Endodermal cell (in vitro differentiated cells): ENCODE measurements at regions not wholly inside any gene's neighbourhood (a gene's known extent, or its start where the extent isn't known, plus 50 kb on each side); places are given as distances from the start of the nearest gene placed in this dataset.

ENCODE experiments used
- DNase-seq: peaks from one replicate; pipeline ENCODE4 v3.0.0-alpha.2; 2017
- H3K27ac ChIP-seq: 2 replicates; pipeline ENCODE4 v1.5.1; 2013; ENCODE audit warnings: mild to moderate bottlenecking, low read depth, low read length, moderate library complexity
- H3K27me3 ChIP-seq: 2 replicates; pipeline ENCODE4 v1.6.1; 2013; ENCODE audit warnings: mild to moderate bottlenecking, low read length, moderate library complexity; ENCODE audit not compliant: insufficient read depth, control insufficient read depth, poor library complexity, severe bottlenecking
- H3K36me3 ChIP-seq: 2 replicates; pipeline ENCODE4 v1.7.0; 2013; ENCODE audit warnings: mild to moderate bottlenecking, low read length, moderate library complexity; ENCODE audit not compliant: control insufficient read depth, insufficient read depth
- H3K4me1 ChIP-seq: one replicate; pipeline ENCODE4 v1.7.0; 2013; ENCODE audit warnings: low read length; ENCODE audit not compliant: control insufficient read depth, insufficient read depth
- H3K4me3 ChIP-seq: 2 replicates; pipeline ENCODE4 v1.5.1; 2013; ENCODE audit warnings: mild to moderate bottlenecking, low read length, moderate library complexity
- H3K9ac ChIP-seq: 2 replicates; pipeline ENCODE4 v1.6.1; 2013; ENCODE audit warnings: mild to moderate bottlenecking, low read length, moderate library complexity; ENCODE audit not compliant: poor library complexity, severe bottlenecking; ENCODE audit errors: extremely low read depth
- H3K9me3 ChIP-seq: 2 replicates; pipeline ENCODE4 v1.6.1; 2013; ENCODE audit warnings: mild to moderate bottlenecking, low read length, moderate library complexity; ENCODE audit not compliant: control insufficient read depth
- H3K27ac Mint-ChIP-seq: 2 replicates; pipeline ENCODE4 v1.8.0; 2020; ENCODE audit warnings: mixed read lengths
- H3K27me3 Mint-ChIP-seq: 2 replicates; pipeline ENCODE4 v1.8.0; 2021; ENCODE audit warnings: mild to moderate bottlenecking, mixed read lengths; ENCODE audit not compliant: insufficient read depth
- H3K36me3 Mint-ChIP-seq: 2 replicates; pipeline ENCODE4 v1.8.0; 2020; ENCODE audit warnings: low read depth, mixed read lengths
- H3K4me1 Mint-ChIP-seq: 2 replicates; pipeline ENCODE4 v1.8.0; 2020; ENCODE audit warnings: mixed read lengths
- H3K4me3 Mint-ChIP-seq: 2 replicates; pipeline ENCODE4 v1.8.0; 2020; ENCODE audit warnings: mild to moderate bottlenecking, moderate library complexity, mixed read lengths
- H3K9me3 Mint-ChIP-seq: 2 replicates; pipeline ENCODE4 v1.8.0; 2020; ENCODE audit warnings: mild to moderate bottlenecking, mixed read lengths
- WGBS, 2 experiments: methylation state at CpG; one replicate each; pipeline versions ENCODE4 v1.1.5 to v1.1.7; 2013; ENCODE audit warnings: missing lambda C conversion rate in 2 of 2, mixed read lengths in 1 of 2; ENCODE audit not compliant: insufficient coverage in 1 of 2, insufficient read length in 1 of 2; 5-methylcytosine and 5-hydroxymethylcytosine counted together
- TF ChIP-seq, protein P1 (sequence below): fragments of 200-600 bp; sonication (generic); conservative IDR thresholded peaks from 2 replicates; pipeline ENCODE4 v1.5.0; 2021; ENCODE audit warnings: antibody characterized with exemption, mild to moderate bottlenecking

DNA sequence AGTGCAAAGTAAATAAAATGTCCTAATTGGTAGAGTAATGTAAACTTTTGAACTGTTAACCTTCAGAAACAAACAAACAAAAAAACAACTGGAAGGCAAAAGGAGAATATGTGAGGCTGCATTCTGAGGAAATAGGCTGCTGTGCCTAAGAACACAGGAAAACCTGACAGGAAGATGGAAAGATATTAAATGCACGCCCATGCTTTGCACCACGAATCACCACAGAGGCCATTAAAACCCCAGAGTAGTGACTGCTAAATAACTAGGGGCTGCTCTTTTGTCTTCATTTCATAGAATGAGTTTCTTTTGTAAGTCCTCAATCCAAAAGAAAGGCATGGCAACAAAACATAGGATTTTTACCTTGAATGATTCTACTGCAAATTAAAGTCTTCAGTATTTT, 436.0 kb downstream of the RAB38 start:
- TF ChIP-seq, protein P1, sequence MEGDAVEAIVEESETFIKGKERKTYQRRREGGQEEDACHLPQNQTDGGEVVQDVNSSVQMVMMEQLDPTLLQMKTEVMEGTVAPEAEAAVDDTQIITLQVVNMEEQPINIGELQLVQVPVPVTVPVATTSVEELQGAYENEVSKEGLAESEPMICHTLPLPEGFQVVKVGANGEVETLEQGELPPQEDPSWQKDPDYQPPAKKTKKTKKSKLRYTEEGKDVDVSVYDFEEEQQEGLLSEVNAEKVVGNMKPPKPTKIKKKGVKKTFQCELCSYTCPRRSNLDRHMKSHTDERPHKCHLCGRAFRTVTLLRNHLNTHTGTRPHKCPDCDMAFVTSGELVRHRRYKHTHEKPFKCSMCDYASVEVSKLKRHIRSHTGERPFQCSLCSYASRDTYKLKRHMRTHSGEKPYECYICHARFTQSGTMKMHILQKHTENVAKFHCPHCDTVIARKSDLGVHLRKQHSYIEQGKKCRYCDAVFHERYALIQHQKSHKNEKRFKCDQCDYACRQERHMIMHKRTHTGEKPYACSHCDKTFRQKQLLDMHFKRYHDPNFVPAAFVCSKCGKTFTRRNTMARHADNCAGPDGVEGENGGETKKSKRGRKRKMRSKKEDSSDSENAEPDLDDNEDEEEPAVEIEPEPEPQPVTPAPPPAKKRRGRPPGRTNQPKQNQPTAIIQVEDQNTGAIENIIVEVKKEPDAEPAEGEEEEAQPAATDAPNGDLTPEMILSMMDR = no peak
- Histone ChIP-seq H3K4me3 (no peak overlapping the region), H3K9ac (no peak overlapping the region), H3K4me1 (no peaks in the 10 kb centered on the region), H3K9me3 (no peaks in the 10 kb centered on the region), H3K27me3 (no peaks in the 10 kb centered on the region), H3K27ac (no peak overlapping the region), H3K36me3 (no peaks in the 10 kb centered on the region)
- no peak overlapping the region for H3K27ac Mint-ChIP-seq
- H3K27me3 Mint-ChIP-seq = no peaks in the 10 kb centered on the region
- no peak for DNase-seq
- H3K4me3 Mint-ChIP-seq = no peak overlapping the region
- H3K4me1 Mint-ChIP-seq = no peaks in the 10 kb centered on the region
- 79 to 90% methylated on average over 2 of the region's 2 CpGs for WGBS, 2 experiments
- H3K9me3 Mint-ChIP-seq = no peaks in the 10 kb centered on the region
- no peaks in the 10 kb centered on the region for H3K36me3 Mint-ChIP-seq

DNA sequence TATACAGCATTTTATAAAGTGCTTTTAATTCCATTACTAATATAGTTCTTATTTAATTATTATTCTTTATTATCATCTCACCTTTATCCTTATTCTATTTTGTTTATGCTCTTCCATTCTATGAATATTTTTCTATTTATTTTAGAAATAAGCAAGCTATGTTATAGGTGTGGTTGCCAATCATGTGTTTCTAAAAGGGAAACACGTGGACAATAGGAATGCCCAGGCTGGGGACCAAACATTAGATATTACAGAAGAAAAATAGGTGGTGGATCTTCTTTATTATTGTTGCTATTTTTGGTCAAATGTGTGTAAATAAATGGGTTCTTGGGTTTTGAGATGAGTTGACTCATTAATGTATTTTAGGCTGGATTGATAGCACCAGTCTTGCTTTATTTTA, 438.3 kb downstream of the RAB38 start:
- Histone ChIP-seq H3K36me3 (no peaks in the 10 kb centered on the region), H3K9me3 (no peaks in the 10 kb centered on the region), H3K4me3 (no peak overlapping the region), H3K9ac (no peak overlapping the region), H3K4me1 (no peaks in the 10 kb centered on the region), H3K27me3 (no peaks in the 10 kb centered on the region), H3K27ac (no peak overlapping the region)
- no peaks in the 10 kb centered on the region for H3K27me3 Mint-ChIP-seq
- H3K36me3 Mint-ChIP-seq = no peaks in the 10 kb centered on the region
- no peak overlapping the region for H3K4me3 Mint-ChIP-seq
- TF ChIP-seq, protein P1 = no peak
- no peak overlapping the region for H3K27ac Mint-ChIP-seq
- H3K9me3 Mint-ChIP-seq = no peaks in the 10 kb centered on the region
- H3K4me1 Mint-ChIP-seq = no peaks in the 10 kb centered on the region
- WGBS, 2 experiments = 78 to 89% methylated on average over 1 of the region's 1 CpG
- no peak for DNase-seq

DNA sequence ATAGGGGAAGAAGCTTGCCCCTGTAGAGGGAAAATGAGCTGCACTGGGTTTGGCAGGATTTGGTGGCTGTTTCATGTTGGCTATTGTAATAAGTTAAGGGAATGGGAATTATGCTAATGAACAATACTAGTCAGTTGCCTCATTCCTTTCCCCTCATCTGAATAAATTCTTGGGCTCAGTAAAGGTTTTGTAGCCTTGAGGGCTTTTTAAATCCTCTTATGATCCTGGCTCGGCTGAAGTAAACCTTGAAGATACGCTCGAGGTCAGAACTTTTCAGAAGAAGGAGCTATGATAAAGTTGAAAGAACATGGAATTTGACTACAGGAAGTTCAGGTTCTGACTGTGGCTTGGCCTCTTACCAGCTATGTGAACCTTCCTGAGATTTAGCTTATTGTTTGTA, 448.7 kb downstream of the RAB38 start:
- H3K27ac ChIP-seq = no peak overlapping the region
- no peaks in the 10 kb centered on the region for H3K27me3 ChIP-seq
- H3K36me3 ChIP-seq = no peaks in the 10 kb centered on the region

More for the DNA sequence above, 448.7 kb downstream of the RAB38 start:
- TF ChIP-seq, protein P1 = no peak
- Histone ChIP-seq H3K9ac (no peak overlapping the region), H3K4me3 (no peak overlapping the region), H3K9me3 (no peaks in the 10 kb centered on the region), H3K4me1 (no peaks in the 10 kb centered on the region)
- 89 to 100% methylated on average over 2 to 3 of the region's 3 CpGs for WGBS, 2 experiments
- Mint-ChIP-seq H3K4me3 (no peak overlapping the region), H3K36me3 (no peaks in the 10 kb centered on the region), H3K27ac (no peak overlapping the region), H3K9me3 (no peaks in the 10 kb centered on the region), H3K27me3 (no peaks in the 10 kb centered on the region), H3K4me1 (peaks cover 7% of the 10 kb centered on the region)
- DNase-seq = no peak
